ENCODE measurements at regions not wholly inside any gene's neighbourhood (a gene's known extent, or its start where the extent isn't known, plus 50 kb on each side); places are given as distances from the start of the nearest gene placed in this dataset.

DNA sequence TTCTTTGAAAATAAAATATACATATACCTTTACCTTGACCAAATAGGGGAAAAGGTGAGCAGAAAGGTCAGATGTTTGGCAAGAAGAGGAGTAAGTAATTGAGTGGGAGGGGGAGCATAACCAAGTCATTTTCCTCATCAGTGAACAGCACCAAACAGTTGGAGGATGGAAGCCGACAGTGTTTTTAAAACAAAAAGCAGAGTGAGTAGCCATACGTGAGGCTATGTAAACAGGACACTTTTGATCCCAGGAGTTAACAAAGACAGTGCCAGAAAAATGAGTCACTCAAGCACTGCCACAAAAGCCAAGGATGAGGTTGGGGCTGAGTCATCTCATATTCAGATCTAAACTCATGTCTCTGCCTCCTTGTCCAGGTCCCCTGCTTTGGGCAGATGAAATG, 734.7 kb downstream of the KCNA4 start:
- TF ChIP-seq, protein P1, sequence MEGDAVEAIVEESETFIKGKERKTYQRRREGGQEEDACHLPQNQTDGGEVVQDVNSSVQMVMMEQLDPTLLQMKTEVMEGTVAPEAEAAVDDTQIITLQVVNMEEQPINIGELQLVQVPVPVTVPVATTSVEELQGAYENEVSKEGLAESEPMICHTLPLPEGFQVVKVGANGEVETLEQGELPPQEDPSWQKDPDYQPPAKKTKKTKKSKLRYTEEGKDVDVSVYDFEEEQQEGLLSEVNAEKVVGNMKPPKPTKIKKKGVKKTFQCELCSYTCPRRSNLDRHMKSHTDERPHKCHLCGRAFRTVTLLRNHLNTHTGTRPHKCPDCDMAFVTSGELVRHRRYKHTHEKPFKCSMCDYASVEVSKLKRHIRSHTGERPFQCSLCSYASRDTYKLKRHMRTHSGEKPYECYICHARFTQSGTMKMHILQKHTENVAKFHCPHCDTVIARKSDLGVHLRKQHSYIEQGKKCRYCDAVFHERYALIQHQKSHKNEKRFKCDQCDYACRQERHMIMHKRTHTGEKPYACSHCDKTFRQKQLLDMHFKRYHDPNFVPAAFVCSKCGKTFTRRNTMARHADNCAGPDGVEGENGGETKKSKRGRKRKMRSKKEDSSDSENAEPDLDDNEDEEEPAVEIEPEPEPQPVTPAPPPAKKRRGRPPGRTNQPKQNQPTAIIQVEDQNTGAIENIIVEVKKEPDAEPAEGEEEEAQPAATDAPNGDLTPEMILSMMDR (conservative IDR thresholded peaks at IDR 0.05; ENCODE audit: low read length), result no peak
- TF ChIP-seq EZH2phosphoT487 (IDR thresholded peaks at IDR 0.05; ENCODE audit: borderline replicate concordance), result no peak

Measured in Loucy (cell line).